GM18498 (cell line): ENCODE measurements at regions not wholly inside any gene's neighbourhood (a gene's known extent, or its start where the extent isn't known, plus 50 kb on each side); places are given as distances from the start of the nearest gene placed in this dataset.

ENCODE experiments used
- ATAC-seq: cut with Tn5 transposase; IDR thresholded peaks from one replicate; pipeline ENCODE4 v1.9.1; 2021; ENCODE audit warnings: mild to moderate bottlenecking, moderate library complexity; ENCODE audit not compliant: unreplicated experiment

GRCh38 chr13:83618966-83619365 lies 263.3 kb downstream of the SLITRK1 start:
- ATAC-seq: no peak

DNA sequence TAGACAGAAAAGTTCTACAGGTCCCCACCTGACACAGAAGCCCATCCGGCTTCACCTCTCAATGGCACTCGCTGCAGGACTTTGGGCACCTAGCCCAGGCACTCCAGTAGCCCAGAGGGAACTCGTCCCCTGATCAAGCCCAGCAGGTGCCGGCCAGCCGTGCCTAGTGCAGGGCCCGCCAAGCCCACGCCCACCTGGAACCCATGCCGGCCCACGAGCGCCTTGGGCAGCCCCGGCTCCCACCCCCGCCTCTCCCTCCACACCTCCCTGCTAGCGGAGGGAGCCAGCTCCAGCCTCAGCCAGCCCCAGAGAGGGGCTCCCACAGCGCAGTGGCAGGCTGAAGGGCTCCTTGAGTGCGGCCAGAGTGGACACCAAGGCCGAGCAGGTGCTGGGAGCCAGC lies 268.8 kb downstream of the SLITRK1 start:
- no peak for ATAC-seq

DNA sequence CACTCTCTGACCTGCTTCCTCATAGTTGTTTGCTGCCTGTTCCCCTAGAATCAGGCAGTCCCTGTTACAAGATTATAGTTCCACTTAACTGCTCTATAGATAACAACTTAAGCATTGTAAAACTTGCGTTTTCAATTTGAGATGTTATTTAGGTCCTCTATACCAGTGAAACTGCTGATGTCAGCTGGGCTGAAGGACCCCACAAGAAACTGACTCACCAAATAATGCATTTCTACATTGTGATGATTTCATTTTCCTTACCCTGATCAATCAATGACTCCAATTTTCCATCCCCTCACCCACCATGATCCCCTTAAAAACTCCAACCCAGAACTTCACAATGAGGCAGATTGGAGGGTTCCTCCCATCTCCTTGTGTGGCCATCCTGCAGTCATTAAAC lies 280.7 kb downstream of the SLITRK1 start:
- no peak for ATAC-seq

- ATAC-seq: no peak
Measured at GRCh38 chr13:83592095-83592494, 290.2 kb downstream of the SLITRK1 start.

GRCh38 chr13:83589814-83590213 lies 292.5 kb downstream of the SLITRK1 start:
- no peak for ATAC-seq

- no peak for ATAC-seq
Measured at GRCh38 chr13:83577183-83577582, 305.1 kb downstream of the SLITRK1 start.

DNA sequence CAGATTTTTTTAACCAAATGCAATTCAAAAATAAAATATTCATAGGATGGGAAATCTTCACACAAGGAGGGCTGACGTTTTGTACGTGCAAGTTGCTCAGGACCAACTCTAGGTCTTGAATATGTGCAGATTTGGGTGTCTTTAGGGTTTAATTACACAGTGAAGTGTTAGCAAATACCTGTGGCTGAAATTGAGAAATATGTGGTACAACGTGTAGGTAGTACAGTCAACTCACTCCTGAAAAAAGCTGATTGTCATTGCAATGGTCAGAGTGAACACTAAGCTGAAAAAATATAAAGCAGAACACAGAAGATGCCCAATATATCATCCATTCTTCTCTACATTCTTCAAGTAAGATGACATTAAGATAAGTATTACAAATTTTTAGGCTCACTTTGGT lies 314.3 kb downstream of the SLITRK1 start:
- ATAC-seq: no peak

DNA sequence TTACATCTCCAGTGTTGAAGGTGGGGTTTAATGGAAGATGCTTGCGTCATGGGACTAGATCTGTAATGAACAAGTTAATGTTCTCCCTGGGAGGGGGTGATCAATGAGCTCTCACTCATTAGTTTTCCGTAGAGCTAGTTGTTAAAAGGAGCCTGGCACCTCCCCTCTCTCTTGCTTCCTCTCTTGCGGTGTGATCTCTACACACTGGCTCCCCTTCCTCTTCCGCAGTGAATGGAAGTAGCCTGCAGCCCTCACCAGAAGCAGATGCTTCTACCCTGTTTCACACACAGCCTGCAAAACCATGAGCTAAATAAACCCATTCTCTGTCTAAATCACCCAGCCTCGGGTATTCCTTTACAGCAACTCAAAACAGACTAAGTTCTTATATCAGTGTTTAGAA lies 318.8 kb downstream of the SLITRK1 start:
- ATAC-seq: no peak

- ATAC-seq: no peak
Measured at GRCh38 chr13:83557845-83558244, 324.4 kb downstream of the SLITRK1 start.

GRCh38 chr13:83549671-83550070 lies 332.6 kb downstream of the SLITRK1 start:
- ATAC-seq: no peak

- ATAC-seq: no peak
Measured at GRCh38 chr13:83547043-83547442, 335.2 kb downstream of the SLITRK1 start.

DNA sequence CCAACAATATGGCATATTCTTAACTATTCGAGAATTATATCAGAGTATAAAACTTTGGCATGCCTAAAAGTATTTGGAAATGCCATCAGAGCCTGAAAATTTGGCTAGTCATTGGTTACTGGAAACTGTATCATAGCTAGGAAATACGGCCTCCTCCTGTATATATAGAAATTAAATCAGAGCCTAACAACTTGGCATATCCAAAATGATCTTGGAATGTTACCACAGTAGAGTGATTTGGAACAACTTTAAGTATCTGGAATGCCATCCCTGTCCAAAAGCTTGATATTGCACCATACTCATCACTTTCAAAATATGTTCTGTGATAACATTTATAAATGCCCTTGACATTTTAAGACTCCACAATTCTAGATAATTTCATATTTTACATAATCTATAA lies 335.8 kb downstream of the SLITRK1 start:
- no peak for ATAC-seq

DNA sequence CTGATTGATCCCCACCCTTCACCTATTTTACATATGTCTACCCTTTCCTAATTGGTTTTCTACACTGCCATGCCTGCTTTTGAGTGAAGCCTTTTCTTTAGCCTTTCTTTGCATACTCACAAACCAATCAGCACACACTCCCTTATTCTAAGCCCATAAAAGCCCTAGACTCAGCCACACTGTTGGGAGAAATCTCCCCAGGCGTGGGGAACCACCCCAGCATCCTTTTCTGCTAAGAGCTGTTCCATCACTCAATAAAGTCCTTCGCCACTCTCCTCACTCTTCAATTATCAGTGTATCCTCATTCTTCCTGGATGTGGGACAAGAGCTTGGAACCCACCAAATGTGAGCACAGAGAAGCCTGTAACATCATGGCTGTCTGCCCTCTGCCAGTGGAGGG lies 343.6 kb downstream of the SLITRK1 start:
- ATAC-seq: no peak

DNA sequence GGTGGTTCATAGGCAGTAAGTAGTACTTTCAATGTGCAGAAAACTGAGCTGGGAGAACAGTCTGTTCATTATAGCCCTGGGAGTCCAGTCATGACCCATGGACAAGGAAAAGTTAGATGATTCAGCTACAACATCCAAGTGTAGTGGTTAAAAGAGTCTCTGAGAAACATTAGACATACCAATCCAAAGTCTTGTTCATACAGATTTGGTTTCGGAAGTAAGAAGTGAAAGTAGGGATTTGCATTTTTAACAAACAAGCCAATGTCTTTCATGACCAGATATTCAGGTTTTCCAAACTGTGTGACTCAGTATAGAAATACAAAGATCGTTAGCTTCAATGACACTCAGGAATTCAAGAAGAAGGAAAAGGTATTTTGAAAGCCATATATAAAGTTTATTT lies 345.3 kb downstream of the SLITRK1 start:
- ATAC-seq: no peak

DNA sequence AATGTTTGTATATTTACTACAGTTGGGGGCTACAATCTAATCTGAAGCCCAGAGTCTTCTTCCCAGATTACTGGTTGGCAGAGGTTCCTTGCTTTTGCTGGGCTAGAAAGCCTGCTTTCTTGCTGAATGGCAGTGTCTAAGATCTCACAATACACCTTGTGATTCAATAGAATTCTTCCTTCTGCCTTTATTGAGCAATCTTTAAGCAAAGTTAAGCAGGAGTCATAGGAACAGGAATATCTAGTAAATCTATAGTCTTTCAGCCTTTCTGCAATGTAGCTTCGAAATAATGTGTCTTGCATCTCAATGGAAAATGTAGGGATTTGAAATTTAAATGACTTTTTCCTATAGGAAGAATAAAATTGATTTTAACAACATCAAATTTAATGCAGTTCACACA lies 346.1 kb downstream of the SLITRK1 start:
- no peak for ATAC-seq

GRCh38 chr13:83532809-83533208 lies 349.5 kb downstream of the SLITRK1 start:
- ATAC-seq: no peak

DNA sequence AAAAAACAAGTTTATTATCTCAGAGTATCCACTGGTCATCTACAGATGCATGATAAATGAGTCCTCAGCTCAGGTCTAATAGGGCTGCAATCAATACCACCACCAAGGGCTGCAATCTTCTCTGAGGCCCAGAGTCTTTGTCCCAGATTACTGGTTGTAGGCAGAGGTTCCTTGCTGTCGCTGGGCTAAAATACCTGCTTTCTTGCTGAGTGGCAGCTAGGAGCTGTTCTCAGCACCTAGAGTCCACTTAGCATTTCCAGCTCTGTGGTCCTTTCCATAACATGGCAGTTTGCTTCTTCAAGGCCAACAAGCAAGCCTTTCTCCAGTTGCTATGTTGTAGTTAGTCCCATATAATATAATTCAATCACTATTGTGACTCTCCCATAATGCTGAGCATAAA lies 351.3 kb downstream of the SLITRK1 start:
- ATAC-seq: no peak

GRCh38 chr13:83516781-83517180 lies 365.5 kb downstream of the SLITRK1 start:
- no peak for ATAC-seq

DNA sequence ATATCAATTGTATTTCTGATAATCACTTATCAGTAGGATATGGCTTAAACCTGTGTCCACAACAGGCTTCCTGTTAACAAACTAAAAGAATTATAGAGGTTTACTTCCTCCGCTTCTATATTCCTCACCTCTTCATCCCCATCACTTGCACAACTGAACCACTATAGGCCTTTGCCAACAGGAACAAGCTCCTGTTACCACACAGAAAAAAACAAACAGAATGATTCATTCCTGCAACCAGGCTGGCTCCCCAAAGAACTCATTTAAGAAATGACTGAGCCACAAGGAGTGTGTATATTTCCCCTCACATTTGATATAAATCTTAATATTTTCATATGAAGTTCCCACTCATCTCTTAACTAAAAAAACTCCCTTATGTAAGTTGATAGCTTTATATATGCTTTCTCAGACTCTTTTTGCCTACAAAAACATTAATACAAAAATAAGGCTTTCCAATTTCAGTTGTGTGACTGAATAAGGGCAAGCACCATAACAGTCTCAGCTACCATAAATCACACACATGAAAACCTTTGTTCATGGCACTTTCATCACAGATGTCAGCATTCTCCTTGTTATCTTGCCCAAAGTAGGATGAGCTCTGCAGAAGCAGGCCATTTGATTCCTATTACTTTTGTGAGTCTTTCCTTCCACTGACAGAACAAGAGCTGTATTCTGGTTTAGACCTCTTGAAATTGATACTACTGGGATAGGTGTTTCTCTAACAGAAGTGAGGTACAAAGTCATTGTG lies 366.8 kb downstream of the SLITRK1 start:
- no peak for ATAC-seq

DNA sequence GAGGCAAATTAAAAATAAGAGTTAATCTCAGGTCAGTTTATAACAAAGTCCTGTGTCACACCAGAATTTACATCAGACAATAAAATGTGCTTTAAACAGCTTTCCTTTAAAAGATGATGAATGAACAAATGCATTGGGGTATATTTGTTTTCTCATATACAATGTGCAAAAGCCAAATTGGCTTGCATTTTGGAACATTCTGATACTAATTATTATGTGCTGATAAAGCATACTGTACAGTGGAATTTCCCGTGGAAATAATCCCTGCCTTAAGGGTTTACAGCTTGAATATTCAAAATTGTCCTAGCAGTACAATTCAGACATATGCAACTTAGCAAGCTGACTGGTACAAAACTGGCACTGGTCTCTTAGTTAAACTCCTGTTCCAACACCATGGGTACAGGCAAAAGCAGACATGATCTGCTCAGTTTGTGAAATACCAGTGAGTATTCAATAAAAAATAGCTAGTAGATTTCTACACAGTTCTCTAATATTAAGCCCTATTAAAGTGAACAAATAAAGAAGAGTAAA lies 373.4 kb downstream of the SLITRK1 start:
- no peak for ATAC-seq

DNA sequence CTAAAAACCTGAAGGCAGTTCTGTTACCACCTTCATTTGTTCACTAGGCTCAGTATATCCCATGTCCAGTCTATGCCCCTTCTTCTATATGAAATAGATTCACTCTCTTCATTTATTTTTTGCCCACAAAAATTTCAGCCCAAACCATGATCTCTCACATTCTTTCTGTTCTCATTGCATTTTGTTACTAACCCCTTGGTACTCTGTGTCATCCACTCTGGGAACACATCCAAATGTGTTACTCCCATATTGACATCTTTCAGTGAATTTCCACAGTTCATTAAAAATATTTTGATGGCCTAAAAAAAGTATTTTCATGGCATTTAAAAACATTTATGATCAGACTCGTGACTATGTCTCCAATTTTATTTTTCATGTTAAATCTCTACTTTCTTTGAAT lies 378.9 kb downstream of the SLITRK1 start:
- ATAC-seq: no peak

GRCh38 chr13:83499286-83499685 lies 383.0 kb downstream of the SLITRK1 start:
- ATAC-seq: no peak
